ENCODE measurements at regions not wholly inside any gene's neighbourhood (a gene's known extent, or its start where the extent isn't known, plus 50 kb on each side); places are given as distances from the start of the nearest gene placed in this dataset.

GRCh38 chr10:125520968-125521367 lies 162.0 kb downstream of the TEX36 start:
- no peak overlapping the region for H3K4me2 ChIP-seq

More at GRCh38 chr10:125520968-125521367, 162.0 kb downstream of the TEX36 start:
- no peaks in the 10 kb centered on the region for H3K79me2 ChIP-seq (ENCODE audit: insufficient read depth)
- no peak overlapping the region for H3K4me3 ChIP-seq (ENCODE audit: low read depth in 2 of 2, low read length in 1 of 2)
- no peaks in the 10 kb centered on the region for H3K9me3 ChIP-seq
- whole genome bisulfite sequencing (ENCODE audit: low lambda C conversion rate), result 47% methylated on average over 3 of the region's 3 CpGs
- H3K4me1 ChIP-seq (ENCODE audit: control insufficient read depth in 1 of 2, insufficient read depth in 2 of 2, low read depth in 1 of 2, low read length in 1 of 2), result peaks cover 0 to 3% of the 10 kb centered on the region in 2 experiments; a peak in 1 of 4 replicates
- H3K36me3 ChIP-seq (replicated peaks in 1 of 2; ENCODE audit: control insufficient read depth in 1 of 2, insufficient read depth in 2 of 2, low read length in 1 of 2), result no peaks in the 10 kb centered on the region
- CTCF ChIA-PET, result no interaction called here
- H3K27me3 ChIP-seq (ENCODE audit: insufficient read depth), result no peaks in the 10 kb centered on the region
- TF ChIP-seq PBX3 (IDR thresholded peaks at IDR 0.05) (no peak), TCF12 (IDR thresholded peaks at IDR 0.05) (no peak), FOSL2 (IDR thresholded peaks at IDR 0.05; ENCODE audit: borderline replicate concordance, low read depth) (no peak), TAF1 (IDR thresholded peaks at IDR 0.05; ENCODE audit: borderline replicate concordance, low read depth, low read length) (no peak), GABPA (IDR thresholded peaks at IDR 0.05; ENCODE audit: low read depth) (no peak), ZBTB33 (IDR thresholded peaks at IDR 0.05; ENCODE audit: borderline replicate concordance, low read depth) (no peak), EZH2phosphoT487 (IDR thresholded peaks at IDR 0.05; ENCODE audit: borderline replicate concordance, low read depth) (no peak), USF2 (IDR thresholded peaks at IDR 0.05; ENCODE audit: borderline replicate concordance, low read depth, low read length) (no peak), IRF3 (IDR thresholded peaks at IDR 0.05; ENCODE audit: low read depth, low read length) (no peak), REST (IDR thresholded peaks at IDR 0.05; ENCODE audit: low read depth, low read length) (no peak), NRF1 (IDR thresholded peaks at IDR 0.05; ENCODE audit: low read depth, low read length) (no peak), MEF2A (IDR thresholded peaks at IDR 0.05; ENCODE audit: borderline replicate concordance, low read depth) (no peak), MAX (IDR thresholded peaks at IDR 0.05; ENCODE audit: low read depth) (no peak), TEAD4 (IDR thresholded peaks at IDR 0.05; ENCODE audit: borderline replicate concordance, insufficient read depth) (no peak), FOXJ3 (CRISPR knock-in tag; IDR thresholded peaks at IDR 0.05) (no peak), RAD21 (IDR thresholded peaks at IDR 0.05; ENCODE audit: low read length) (no peak), ELF1 (IDR thresholded peaks at IDR 0.05) (no peak)
- H3K27ac ChIP-seq (ENCODE audit: low read depth in 2 of 2, low read length in 1 of 2), result no peak overlapping the region
- no peaks in the 10 kb centered on the region for H4K20me1 ChIP-seq (ENCODE audit: insufficient read depth)
- H3F3A ChIP-seq (replicated peaks; ENCODE audit: insufficient read depth), result no peaks in the 10 kb centered on the region
- no peak overlapping the region for H2AFZ ChIP-seq (ENCODE audit: low read depth)
- no peaks in the 10 kb centered on the region for H3K9me2 ChIP-seq
- no peak for DNase-seq
- POLR2A ChIA-PET, result no interaction called here
- H3K9ac ChIP-seq, result no peak overlapping the region

All from SK-N-SH (cell line).